ENCODE measurements at regions not wholly inside any gene's neighbourhood (a gene's known extent, or its start where the extent isn't known, plus 50 kb on each side); places are given as distances from the start of the nearest gene placed in this dataset.

DNA sequence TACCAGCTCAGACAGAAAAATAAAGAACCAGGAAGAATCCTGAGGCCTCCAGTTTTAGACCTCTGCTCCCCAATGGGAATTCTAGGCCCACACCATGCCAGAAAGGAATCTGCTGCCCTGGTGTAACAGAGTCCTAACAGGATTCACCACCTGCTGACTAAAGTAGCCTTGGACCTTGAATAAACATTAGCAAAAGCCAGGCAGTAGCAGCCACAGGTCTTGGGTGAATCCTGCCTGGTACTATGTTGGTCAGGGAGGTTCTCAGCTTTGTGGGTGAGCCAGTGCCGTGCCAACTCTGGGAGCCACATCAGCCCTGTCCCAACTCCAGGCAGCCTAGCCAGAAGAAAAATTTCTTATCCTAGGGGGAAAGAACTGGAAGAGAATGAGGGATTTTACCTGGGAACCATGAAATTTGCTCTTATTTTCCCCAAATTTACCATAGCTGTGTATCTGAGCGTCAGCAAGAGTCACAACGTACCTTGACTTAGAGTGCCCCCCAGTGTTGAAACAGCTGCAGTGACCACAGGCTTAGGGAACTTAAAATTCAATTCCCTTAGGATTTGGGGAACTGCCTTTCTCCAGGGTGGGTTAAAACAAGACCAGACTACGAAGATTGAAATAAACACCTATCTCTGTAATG is 1895.6 kb upstream of the PRR20A start:
- TF ChIP-seq, protein P1, sequence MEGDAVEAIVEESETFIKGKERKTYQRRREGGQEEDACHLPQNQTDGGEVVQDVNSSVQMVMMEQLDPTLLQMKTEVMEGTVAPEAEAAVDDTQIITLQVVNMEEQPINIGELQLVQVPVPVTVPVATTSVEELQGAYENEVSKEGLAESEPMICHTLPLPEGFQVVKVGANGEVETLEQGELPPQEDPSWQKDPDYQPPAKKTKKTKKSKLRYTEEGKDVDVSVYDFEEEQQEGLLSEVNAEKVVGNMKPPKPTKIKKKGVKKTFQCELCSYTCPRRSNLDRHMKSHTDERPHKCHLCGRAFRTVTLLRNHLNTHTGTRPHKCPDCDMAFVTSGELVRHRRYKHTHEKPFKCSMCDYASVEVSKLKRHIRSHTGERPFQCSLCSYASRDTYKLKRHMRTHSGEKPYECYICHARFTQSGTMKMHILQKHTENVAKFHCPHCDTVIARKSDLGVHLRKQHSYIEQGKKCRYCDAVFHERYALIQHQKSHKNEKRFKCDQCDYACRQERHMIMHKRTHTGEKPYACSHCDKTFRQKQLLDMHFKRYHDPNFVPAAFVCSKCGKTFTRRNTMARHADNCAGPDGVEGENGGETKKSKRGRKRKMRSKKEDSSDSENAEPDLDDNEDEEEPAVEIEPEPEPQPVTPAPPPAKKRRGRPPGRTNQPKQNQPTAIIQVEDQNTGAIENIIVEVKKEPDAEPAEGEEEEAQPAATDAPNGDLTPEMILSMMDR (IDR thresholded peaks at IDR 0.05; ENCODE audit: poor library complexity, severe bottlenecking) = no peak
- TF ChIP-seq SMC3 (conservative IDR thresholded peaks at IDR 0.05; ENCODE audit: poor library complexity) = no peak
